ENCODE measurements at regions not wholly inside any gene's neighbourhood (a gene's known extent, or its start where the extent isn't known, plus 50 kb on each side); places are given as distances from the start of the nearest gene placed in this dataset.

DNA sequence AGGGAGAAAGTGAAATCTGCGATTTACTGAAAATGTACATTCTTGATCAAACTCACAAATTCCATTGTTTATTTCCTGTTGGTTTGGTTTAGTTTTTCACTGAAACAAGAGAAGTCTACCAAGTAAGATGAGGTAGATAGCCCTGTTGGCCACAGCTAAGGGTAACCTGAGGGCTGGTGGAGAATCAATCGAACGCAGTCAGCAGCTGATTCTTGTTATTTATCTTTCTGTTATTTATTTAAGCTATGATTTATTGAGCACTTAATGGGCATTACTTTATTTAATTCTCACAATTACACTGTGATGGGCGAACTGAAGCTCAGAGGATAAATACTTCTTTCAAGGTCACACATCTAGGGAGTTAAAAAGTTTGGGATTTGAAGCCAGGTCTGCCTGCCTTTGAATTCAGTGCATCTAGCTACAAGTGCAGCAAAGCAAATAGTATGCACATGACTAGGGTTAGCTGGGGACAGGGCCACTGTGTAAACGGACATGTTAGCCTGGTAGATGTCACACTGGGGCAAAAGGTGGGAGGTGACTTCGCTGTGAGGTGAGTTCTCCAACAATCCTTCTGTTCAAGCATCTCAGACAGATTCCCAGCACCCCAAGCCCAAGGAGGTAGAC lies 106.5 kb upstream of the GADD45A start:
- TF ChIP-seq CTCF (conservative IDR thresholded peaks at IDR 0.05; ENCODE audit: low read depth, low read length): no peak
- no peak for TF ChIP-seq EZH2 (IDR thresholded peaks at IDR 0.05; ENCODE audit: low read length, unreplicated experiment)

Measured in PC-3 (cell line).